ENCODE measurements at regions not wholly inside any gene's neighbourhood (a gene's known extent, or its start where the extent isn't known, plus 50 kb on each side); places are given as distances from the start of the nearest gene placed in this dataset.

DNA sequence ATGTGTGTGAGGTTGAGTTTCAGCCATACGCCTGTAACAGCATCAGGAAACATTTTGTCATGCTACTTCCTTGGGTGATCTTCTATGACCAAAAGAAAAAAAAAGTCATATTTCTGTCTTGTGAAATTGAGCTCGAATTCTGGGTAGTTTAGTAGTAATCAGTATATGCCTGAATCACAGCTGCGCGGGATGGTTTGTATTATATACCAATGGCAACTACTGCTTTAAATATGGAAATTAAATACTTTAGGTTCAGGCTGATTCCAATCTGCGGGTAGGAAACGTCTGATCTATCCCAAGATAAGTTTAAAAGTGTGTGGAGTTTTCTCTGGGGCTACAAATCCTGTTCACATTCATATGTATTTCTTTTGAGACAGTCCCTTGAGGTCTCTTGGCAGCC is 115.6 kb upstream of the FERMT1 start:
- TF ChIP-seq, protein P1, sequence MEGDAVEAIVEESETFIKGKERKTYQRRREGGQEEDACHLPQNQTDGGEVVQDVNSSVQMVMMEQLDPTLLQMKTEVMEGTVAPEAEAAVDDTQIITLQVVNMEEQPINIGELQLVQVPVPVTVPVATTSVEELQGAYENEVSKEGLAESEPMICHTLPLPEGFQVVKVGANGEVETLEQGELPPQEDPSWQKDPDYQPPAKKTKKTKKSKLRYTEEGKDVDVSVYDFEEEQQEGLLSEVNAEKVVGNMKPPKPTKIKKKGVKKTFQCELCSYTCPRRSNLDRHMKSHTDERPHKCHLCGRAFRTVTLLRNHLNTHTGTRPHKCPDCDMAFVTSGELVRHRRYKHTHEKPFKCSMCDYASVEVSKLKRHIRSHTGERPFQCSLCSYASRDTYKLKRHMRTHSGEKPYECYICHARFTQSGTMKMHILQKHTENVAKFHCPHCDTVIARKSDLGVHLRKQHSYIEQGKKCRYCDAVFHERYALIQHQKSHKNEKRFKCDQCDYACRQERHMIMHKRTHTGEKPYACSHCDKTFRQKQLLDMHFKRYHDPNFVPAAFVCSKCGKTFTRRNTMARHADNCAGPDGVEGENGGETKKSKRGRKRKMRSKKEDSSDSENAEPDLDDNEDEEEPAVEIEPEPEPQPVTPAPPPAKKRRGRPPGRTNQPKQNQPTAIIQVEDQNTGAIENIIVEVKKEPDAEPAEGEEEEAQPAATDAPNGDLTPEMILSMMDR (IDR thresholded peaks at IDR 0.05; ENCODE audit: insufficient read depth, low read length, poor library complexity, severe bottlenecking) = no peak
- TF ChIP-seq EZH2phosphoT487 (conservative IDR thresholded peaks at IDR 0.05; ENCODE audit: low read length) = no peak

DNA sequence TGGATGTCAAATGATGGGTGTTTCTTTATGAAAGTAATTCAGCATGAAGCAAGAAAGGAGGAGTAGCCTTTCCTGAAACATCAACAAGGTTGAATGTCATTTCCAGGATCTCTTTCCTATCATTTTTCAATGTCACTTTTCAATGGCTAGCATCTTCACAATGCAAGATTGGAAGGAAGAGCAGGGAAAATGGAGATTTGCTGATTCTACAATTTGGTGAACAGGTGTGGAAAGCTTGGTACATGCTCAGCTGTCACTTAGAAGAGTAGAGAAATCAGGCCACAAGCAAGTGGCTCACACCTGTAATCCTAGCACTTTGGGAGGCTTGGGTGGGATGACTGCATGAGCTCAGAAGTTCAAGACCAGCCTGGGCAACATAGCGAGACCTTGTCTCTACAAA is 112.7 kb upstream of the FERMT1 start:
- no peak overlapping the region for H3K9ac ChIP-seq (ENCODE audit: low read length)
- TF ChIP-seq, protein P1 (IDR thresholded peaks at IDR 0.05; ENCODE audit: insufficient read depth, low read length, poor library complexity, severe bottlenecking) = no peak
- no peak for TF ChIP-seq EZH2phosphoT487 (conservative IDR thresholded peaks at IDR 0.05; ENCODE audit: low read length)
- H3K27ac ChIP-seq (ENCODE audit: low read depth, low read length) = no peak overlapping the region

More for the DNA sequence above, 115.6 kb upstream of the FERMT1 start:
- Histone ChIP-seq H3K9me3 (ENCODE audit: insufficient read depth, low read length) (no peaks in the 10 kb centered on the region), H3K4me2 (ENCODE audit: low read depth, low read length, poor library complexity, severe bottlenecking) (no peak overlapping the region), H4K20me1 (ENCODE audit: low read depth, low read length) (no peaks in the 10 kb centered on the region), H3K79me2 (ENCODE audit: insufficient read depth, low read length) (no peaks in the 10 kb centered on the region), H3K9ac (ENCODE audit: low read length) (no peak overlapping the region), H3F3A (ENCODE audit: insufficient read depth) (no peaks in the 10 kb centered on the region), H3K9me2 (replicated peaks; ENCODE audit: insufficient read depth, low read length) (no peaks in the 10 kb centered on the region), H3K36me3 (ENCODE audit: low read length) (no peaks in the 10 kb centered on the region), H3K27me3 (ENCODE audit: low read length) (no peaks in the 10 kb centered on the region), H3K27ac (ENCODE audit: low read depth, low read length) (no peak overlapping the region), H2AFZ (ENCODE audit: low read depth, low read length, severe bottlenecking) (no peak overlapping the region), H3K4me3 (ENCODE audit: insufficient read depth, low read length, poor library complexity, severe bottlenecking) (no peak overlapping the region)

DNA sequence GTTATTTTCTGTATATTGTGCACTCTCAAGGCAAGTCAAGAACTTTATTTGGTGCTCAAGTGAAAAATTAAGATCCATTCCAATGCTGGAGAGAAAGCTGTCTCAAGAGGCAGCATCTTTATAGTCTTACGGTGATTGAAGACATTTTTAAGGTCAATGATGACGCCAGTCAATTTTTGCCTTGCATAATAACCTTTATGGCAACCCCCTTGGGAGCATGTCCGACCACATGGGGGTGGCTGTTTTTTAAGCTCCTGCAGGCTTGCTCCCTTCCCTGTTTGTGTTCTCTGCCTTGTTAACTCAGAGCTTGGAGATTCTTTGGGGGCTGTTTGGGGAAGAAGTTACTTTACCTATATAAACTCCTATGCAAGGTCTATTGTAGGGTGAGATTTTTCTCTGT is 109.6 kb upstream of the FERMT1 start:
- no peak for TF ChIP-seq EZH2phosphoT487 (conservative IDR thresholded peaks at IDR 0.05; ENCODE audit: low read length)
- TF ChIP-seq, protein P1 (IDR thresholded peaks at IDR 0.05; ENCODE audit: insufficient read depth, low read length, poor library complexity, severe bottlenecking) = no peak
- Histone ChIP-seq H3K36me3 (ENCODE audit: low read length) (no peaks in the 10 kb centered on the region), H3K27ac (ENCODE audit: low read depth, low read length) (no peak overlapping the region), H3K4me3 (ENCODE audit: insufficient read depth, low read length, poor library complexity, severe bottlenecking) (no peak overlapping the region), H3K9ac (ENCODE audit: low read length) (no peak overlapping the region), H3K9me3 (ENCODE audit: insufficient read depth, low read length) (no peaks in the 10 kb centered on the region), H3K9me2 (replicated peaks; ENCODE audit: insufficient read depth, low read length) (no peaks in the 10 kb centered on the region), H2AFZ (ENCODE audit: low read depth, low read length, severe bottlenecking) (no peak overlapping the region), H3K4me2 (ENCODE audit: low read depth, low read length, poor library complexity, severe bottlenecking) (no peak overlapping the region), H4K20me1 (ENCODE audit: low read depth, low read length) (no peaks in the 10 kb centered on the region), H3K79me2 (ENCODE audit: insufficient read depth, low read length) (no peaks in the 10 kb centered on the region), H3K27me3 (ENCODE audit: low read length) (no peaks in the 10 kb centered on the region), H3F3A (ENCODE audit: insufficient read depth) (no peaks in the 10 kb centered on the region)

More for the DNA sequence above, 112.7 kb upstream of the FERMT1 start:
- Histone ChIP-seq H3K9me3 (ENCODE audit: insufficient read depth, low read length) (no peaks in the 10 kb centered on the region), H3K9me2 (replicated peaks; ENCODE audit: insufficient read depth, low read length) (no peaks in the 10 kb centered on the region), H2AFZ (ENCODE audit: low read depth, low read length, severe bottlenecking) (no peak overlapping the region), H3K4me2 (ENCODE audit: low read depth, low read length, poor library complexity, severe bottlenecking) (no peak overlapping the region), H3K27me3 (ENCODE audit: low read length) (no peaks in the 10 kb centered on the region), H3F3A (ENCODE audit: insufficient read depth) (no peaks in the 10 kb centered on the region), H3K79me2 (ENCODE audit: insufficient read depth, low read length) (no peaks in the 10 kb centered on the region), H4K20me1 (ENCODE audit: low read depth, low read length) (no peaks in the 10 kb centered on the region), H3K4me3 (ENCODE audit: insufficient read depth, low read length, poor library complexity, severe bottlenecking) (no peak overlapping the region), H3K36me3 (ENCODE audit: low read length) (no peaks in the 10 kb centered on the region)

All from SU-DHL-6 (cell line).